Cardiac muscle cell (in vitro differentiated cells and primary cell): ENCODE measurements at regions not wholly inside any gene's neighbourhood (a gene's known extent, or its start where the extent isn't known, plus 50 kb on each side); places are given as distances from the start of the nearest gene placed in this dataset.

Experiments used
- DNase-seq, 2 donors: peaks; one replicate each; pipeline versions ENCODE4 v3.0.0 to v3.0.0-alpha.2; 2010 to 2017; ENCODE audit warnings: low read depth in 1 of 2, low spot score in 1 of 2
- H3K27ac ChIP-seq: fragments of 200-600 bp; sonication (generic); 2 replicates; pipeline ENCODE4 v1.5.1; 2016
- H3K27me3 ChIP-seq: fragments of 200-600 bp; sonication (generic); 2 replicates; pipeline ENCODE4 v1.6.0; 2016; ENCODE audit warnings: control low read depth
- H3K36me3 ChIP-seq: fragments of 200-600 bp; sonication (generic); 2 replicates; pipeline ENCODE4 v1.5.1; 2016; ENCODE audit warnings: control low read depth
- H3K4me1 ChIP-seq: fragments of 200-600 bp; sonication (generic); 2 replicates; pipeline ENCODE4 v1.8.1; 2017; ENCODE audit warnings: low read depth, mild to moderate bottlenecking, mixed run types
- H3K4me3 ChIP-seq: fragments of 200-600 bp; sonication (generic); 2 replicates; pipeline ENCODE4 v1.5.1; 2016; ENCODE audit warnings: mild to moderate bottlenecking
- H3K9me3 ChIP-seq: fragments of 200-600 bp; sonication (generic); 2 replicates; pipeline ENCODE4 v1.5.1; 2017; ENCODE audit warnings: low read depth, mild to moderate bottlenecking, control low read depth
- CTCF ChIP-seq: IDR thresholded peaks from 2 replicates; pipeline ENCODE4 v1.5.1; 2012; ENCODE audit warnings: low read depth, mild to moderate bottlenecking, low read length

- H3K9me3 ChIP-seq: no peaks in the 10 kb centered on the region
- H3K27me3 ChIP-seq: no peaks in the 10 kb centered on the region
- DNase-seq: no peak
- H3K4me1 ChIP-seq: no peaks in the 10 kb centered on the region
- H3K36me3 ChIP-seq: no peaks in the 10 kb centered on the region
- H3K27ac ChIP-seq: no peak overlapping the region
- H3K4me3 ChIP-seq: no peak overlapping the region
- TF ChIP-seq CTCF: no peak
These were observed 309.1 kb downstream of the GXYLT1 start for GRCh38 chr12:41835556-41835955.

- H3K9me3 ChIP-seq: no peaks in the 10 kb centered on the region
- H3K27me3 ChIP-seq: no peaks in the 10 kb centered on the region
These were observed 324.7 kb downstream of the GXYLT1 start for GRCh38 chr12:41819948-41820347.

GRCh38 chr12:41804026-41804425, 340.6 kb downstream of the GXYLT1 start:
- Histone ChIP-seq H3K27me3 (no peaks in the 10 kb centered on the region), H3K9me3 (no peaks in the 10 kb centered on the region), H3K36me3 (no peaks in the 10 kb centered on the region), H3K27ac (no peak overlapping the region), H3K4me3 (no peak overlapping the region), H3K4me1 (no peaks in the 10 kb centered on the region)
- no peak for DNase-seq
- no peak for TF ChIP-seq CTCF

More at GRCh38 chr12:41819948-41820347, 324.7 kb downstream of the GXYLT1 start:
- DNase-seq: no peak
- H3K27ac ChIP-seq: no peak overlapping the region
- no peaks in the 10 kb centered on the region for H3K36me3 ChIP-seq
- no peak overlapping the region for H3K4me3 ChIP-seq
- no peaks in the 10 kb centered on the region for H3K4me1 ChIP-seq
- no peak for TF ChIP-seq CTCF

- H3K27ac ChIP-seq: no peak overlapping the region
- no peak for DNase-seq
- no peaks in the 10 kb centered on the region for H3K4me1 ChIP-seq
- no peaks in the 10 kb centered on the region for H3K27me3 ChIP-seq
- H3K36me3 ChIP-seq: no peaks in the 10 kb centered on the region
- no peak overlapping the region for H3K4me3 ChIP-seq
- no peaks in the 10 kb centered on the region for H3K9me3 ChIP-seq
- TF ChIP-seq CTCF: no peak
These were observed 341.9 kb downstream of the GXYLT1 start for GRCh38 chr12:41802803-41803202.

- no peak for TF ChIP-seq CTCF
- H3K4me1 ChIP-seq: no peaks in the 10 kb centered on the region
- H3K27me3 ChIP-seq: no peaks in the 10 kb centered on the region
- H3K4me3 ChIP-seq: no peak overlapping the region
- H3K27ac ChIP-seq: no peak overlapping the region
- H3K36me3 ChIP-seq: no peaks in the 10 kb centered on the region
- no peak for DNase-seq
- no peaks in the 10 kb centered on the region for H3K9me3 ChIP-seq
These were observed 343.4 kb downstream of the GXYLT1 start for GRCh38 chr12:41801261-41801660.

GRCh38 chr12:41799671-41800070, 345.0 kb downstream of the GXYLT1 start:
- Histone ChIP-seq H3K27ac (no peak overlapping the region), H3K4me1 (no peaks in the 10 kb centered on the region), H3K4me3 (no peak overlapping the region), H3K27me3 (no peaks in the 10 kb centered on the region), H3K9me3 (no peaks in the 10 kb centered on the region), H3K36me3 (no peaks in the 10 kb centered on the region)
- TF ChIP-seq CTCF: no peak
- DNase-seq: no peak
